ENCODE measurements at regions not wholly inside any gene's neighbourhood (a gene's known extent, or its start where the extent isn't known, plus 50 kb on each side); places are given as distances from the start of the nearest gene placed in this dataset.

DNA sequence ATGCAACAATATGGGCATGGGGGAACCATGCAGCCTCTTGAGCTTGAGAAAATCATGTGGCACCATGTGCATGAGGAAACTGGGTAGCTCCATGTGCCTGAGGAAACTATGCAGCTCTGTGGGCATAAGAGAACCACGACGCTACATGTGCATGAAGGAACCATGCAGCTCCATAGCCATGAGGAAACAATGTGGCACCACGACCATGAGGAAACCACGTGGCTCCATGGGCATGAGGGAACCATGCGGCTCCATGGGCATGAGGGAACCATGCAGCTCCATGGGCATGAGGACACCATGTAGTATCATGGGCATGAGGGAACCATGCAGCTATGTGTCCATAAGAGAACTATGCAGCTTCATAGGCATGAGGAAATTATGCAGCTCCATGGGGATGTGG lies 140.8 kb downstream of the CAVIN4 start:
- WGBS (ENCODE audit: insufficient coverage, insufficient replicate concordance, low lambda C conversion rate, missing lambda C conversion rate), result 9% methylated on average over 5 of the region's 5 CpGs
- FAIRE-seq (no peak), DNase-seq (ENCODE audit: low read depth, low spot score) (no peak), ATAC-seq (no peak)
- Histone ChIP-seq H3K4me3 (no peak overlapping the region), H3K27ac (ENCODE audit: control insufficient read depth, insufficient read depth) (no peak overlapping the region), H3K9ac (ENCODE audit: control insufficient read depth, insufficient read depth, low read length) (no peak overlapping the region), H4K20me1 (ENCODE audit: control insufficient read depth, insufficient read depth) (no peaks in the 10 kb centered on the region), H3K79me2 (ENCODE audit: control insufficient read depth, insufficient read depth, low read length) (no peaks in the 10 kb centered on the region), H3K36me3 (ENCODE audit: control insufficient read depth in 2 of 2, insufficient read depth in 2 of 2, low read length in 1 of 2) (no peaks in the 10 kb centered on the region), H3K4me2 (ENCODE audit: control insufficient read depth, insufficient read depth) (no peak overlapping the region), H3K4me1 (ENCODE audit: control insufficient read depth, insufficient read depth, low read length) (no peaks in the 10 kb centered on the region), H3K27me3 (replicated peaks in 1 of 2; ENCODE audit: control insufficient read depth in 2 of 2, insufficient read depth in 2 of 2, low read length in 1 of 2) (no peaks in the 10 kb centered on the region), H3K9me3 (replicated peaks; ENCODE audit: control insufficient read depth, insufficient read depth, low read length) (no peaks in the 10 kb centered on the region), H2AFZ (ENCODE audit: control insufficient read depth, low read depth, low read length) (no peak overlapping the region)
- CTCF ChIA-PET, result interaction anchor here (0.6 to 1.1 kb wide), 4 partner anchors 18 to 925 kb away, joined by 3 to 4 read pairs (median 3); no protein-coding TSS in a partner anchor
- SMC1A ChIA-PET (ENCODE audit: uncharacterized antibody, unreplicated experiment), result interaction anchor here (0.8 kb wide), 1 partner anchor 592 kb away, joined by 3 read pairs; no protein-coding TSS in a partner anchor
- POLR2A ChIA-PET, result no interaction called here
- RAD21 ChIA-PET (ENCODE audit: unreplicated experiment), result interaction anchor here (2.4 kb wide), 1 partner anchor 593 kb away, joined by 8 read pairs; no protein-coding TSS in a partner anchor
- intact Hi-C loops (cut with micrococcal nuclease; ENCODE audit: unreplicated experiment), result no loop called here
- in situ Hi-C loops (cut with MboI), result no loop called here
- BruUV-seq (replicated peaks), result no TSS peak
- TF ChIP-seq EGR1 (IDR thresholded peaks at IDR 0.05; ENCODE audit: borderline replicate concordance in 1 of 2, low read depth in 2 of 2, low read length in 2 of 2) (no peak), DPF2 (IDR thresholded peaks at IDR 0.05) (no peak), FOS (IDR thresholded peaks at IDR 0.05; ENCODE audit: borderline replicate concordance, extremely low read depth, insufficient read length) (no peak), ZZZ3 (IDR thresholded peaks at IDR 0.05; ENCODE audit: control insufficient read depth, insufficient read length, low read depth) (no peak), IKZF2 (IDR thresholded peaks at IDR 0.05) (no peak), SMARCA5 (IDR thresholded peaks at IDR 0.05) (no peak), BCLAF1 (IDR thresholded peaks at IDR 0.05) (no peak), JUND (IDR thresholded peaks at IDR 0.05; ENCODE audit: low read depth, low read length) (no peak), USF2 (IDR thresholded peaks at IDR 0.05; ENCODE audit: borderline replicate concordance, low read depth, low read length) (no peak), CBFB (IDR thresholded peaks at IDR 0.05; ENCODE audit: low read depth) (no peak), IKZF1 (conservative IDR thresholded peaks at IDR 0.05) (no peak), BRCA1 (IDR thresholded peaks at IDR 0.05; ENCODE audit: low read depth, low read length) (no peak)
- TF ChIP-seq, protein P1, sequence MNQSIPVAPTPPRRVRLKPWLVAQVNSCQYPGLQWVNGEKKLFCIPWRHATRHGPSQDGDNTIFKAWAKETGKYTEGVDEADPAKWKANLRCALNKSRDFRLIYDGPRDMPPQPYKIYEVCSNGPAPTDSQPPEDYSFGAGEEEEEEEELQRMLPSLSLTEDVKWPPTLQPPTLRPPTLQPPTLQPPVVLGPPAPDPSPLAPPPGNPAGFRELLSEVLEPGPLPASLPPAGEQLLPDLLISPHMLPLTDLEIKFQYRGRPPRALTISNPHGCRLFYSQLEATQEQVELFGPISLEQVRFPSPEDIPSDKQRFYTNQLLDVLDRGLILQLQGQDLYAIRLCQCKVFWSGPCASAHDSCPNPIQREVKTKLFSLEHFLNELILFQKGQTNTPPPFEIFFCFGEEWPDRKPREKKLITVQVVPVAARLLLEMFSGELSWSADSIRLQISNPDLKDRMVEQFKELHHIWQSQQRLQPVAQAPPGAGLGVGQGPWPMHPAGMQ (IDR thresholded peaks at IDR 0.05; ENCODE audit: borderline replicate concordance), result no peak
- TF ChIP-seq, protein P2, sequence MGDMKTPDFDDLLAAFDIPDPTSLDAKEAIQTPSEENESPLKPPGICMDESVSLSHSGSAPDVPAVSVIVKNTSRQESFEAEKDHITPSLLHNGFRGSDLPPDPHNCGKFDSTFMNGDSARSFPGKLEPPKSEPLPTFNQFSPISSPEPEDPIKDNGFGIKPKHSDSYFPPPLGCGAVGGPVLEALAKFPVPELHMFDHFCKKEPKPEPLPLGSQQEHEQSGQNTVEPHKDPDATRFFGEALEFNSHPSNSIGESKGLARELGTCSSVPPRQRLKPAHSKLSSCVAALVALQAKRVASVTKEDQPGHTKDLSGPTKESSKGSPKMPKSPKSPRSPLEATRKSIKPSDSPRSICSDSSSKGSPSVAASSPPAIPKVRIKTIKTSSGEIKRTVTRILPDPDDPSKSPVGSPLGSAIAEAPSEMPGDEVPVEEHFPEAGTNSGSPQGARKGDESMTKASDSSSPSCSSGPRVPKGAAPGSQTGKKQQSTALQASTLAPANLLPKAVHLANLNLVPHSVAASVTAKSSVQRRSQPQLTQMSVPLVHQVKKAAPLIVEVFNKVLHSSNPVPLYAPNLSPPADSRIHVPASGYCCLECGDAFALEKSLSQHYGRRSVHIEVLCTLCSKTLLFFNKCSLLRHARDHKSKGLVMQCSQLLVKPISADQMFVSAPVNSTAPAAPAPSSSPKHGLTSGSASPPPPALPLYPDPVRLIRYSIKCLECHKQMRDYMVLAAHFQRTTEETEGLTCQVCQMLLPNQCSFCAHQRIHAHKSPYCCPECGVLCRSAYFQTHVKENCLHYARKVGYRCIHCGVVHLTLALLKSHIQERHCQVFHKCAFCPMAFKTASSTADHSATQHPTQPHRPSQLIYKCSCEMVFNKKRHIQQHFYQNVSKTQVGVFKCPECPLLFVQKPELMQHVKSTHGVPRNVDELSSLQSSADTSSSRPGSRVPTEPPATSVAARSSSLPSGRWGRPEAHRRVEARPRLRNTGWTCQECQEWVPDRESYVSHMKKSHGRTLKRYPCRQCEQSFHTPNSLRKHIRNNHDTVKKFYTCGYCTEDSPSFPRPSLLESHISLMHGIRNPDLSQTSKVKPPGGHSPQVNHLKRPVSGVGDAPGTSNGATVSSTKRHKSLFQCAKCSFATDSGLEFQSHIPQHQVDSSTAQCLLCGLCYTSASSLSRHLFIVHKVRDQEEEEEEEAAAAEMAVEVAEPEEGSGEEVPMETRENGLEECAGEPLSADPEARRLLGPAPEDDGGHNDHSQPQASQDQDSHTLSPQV (IDR thresholded peaks at IDR 0.05), result no peak
